Neural cell (in vitro differentiated cells): ENCODE measurements at regions not wholly inside any gene's neighbourhood (a gene's known extent, or its start where the extent isn't known, plus 50 kb on each side); places are given as distances from the start of the nearest gene placed in this dataset.

Source experiments
- H2AFZ ChIP-seq: fragments of 200-600, 300-800 bp; sonication (generic), shearing (Covaris generic); 2 replicates; pipeline ENCODE4 v1.6.0; 2014; ENCODE audit warnings: low read depth, mild to moderate bottlenecking, antibody characterized with exemption, low read length, moderate library complexity
- H3F3A ChIP-seq: fragments of 200-600 bp; shearing (Covaris generic); 2 replicates; pipeline ENCODE4 v1.6.1; 2016; ENCODE audit warnings: mild to moderate bottlenecking, moderate library complexity, mixed read lengths, antibody characterized with exemption, low read length; ENCODE audit not compliant: insufficient read depth, poor library complexity, severe bottlenecking
- H3K27ac ChIP-seq: fragments of 200-600, 300-800 bp; sonication (generic), shearing (Covaris generic); 2 replicates; pipeline ENCODE4 v1.5.1; 2014; ENCODE audit warnings: mild to moderate bottlenecking, low read length, moderate library complexity
- H3K27me3 ChIP-seq: fragments of 300-800, 200-600 bp; sonication (generic), shearing (Covaris generic); 2 replicates; pipeline ENCODE4 v1.6.0; 2014; ENCODE audit warnings: mild to moderate bottlenecking, low read depth, low read length, moderate library complexity; ENCODE audit not compliant: insufficient read depth
- H3K36me3 ChIP-seq: fragments of 300-800, 200-600 bp; sonication (generic), shearing (Covaris generic); 2 replicates; pipeline ENCODE4 v1.5.1; 2014; ENCODE audit warnings: mild to moderate bottlenecking, antibody characterized with exemption, low read length, moderate library complexity; ENCODE audit not compliant: insufficient read depth
- H3K4me2 ChIP-seq: fragments of 300-800, 200-600 bp; sonication (generic), shearing (Covaris generic); 2 replicates; pipeline ENCODE4 v1.6.0; 2014; ENCODE audit warnings: mild to moderate bottlenecking, low read length
- H3K4me3 ChIP-seq: fragments of 300-800, 200-600 bp; sonication (generic), shearing (Covaris generic); 2 replicates; pipeline ENCODE4 v1.5.1; 2014; ENCODE audit warnings: mild to moderate bottlenecking, low read length, moderate library complexity
- H3K79me2 ChIP-seq: fragments of 200-600 bp; shearing (Covaris generic); replicated peaks from 2 replicates; pipeline ENCODE4 v1.6.0; 2014; ENCODE audit warnings: mild to moderate bottlenecking, low read length, moderate library complexity; ENCODE audit not compliant: insufficient read depth
- H3K9ac ChIP-seq: fragments of 300-800, 200-600 bp; sonication (generic), shearing (Covaris generic); 2 replicates; pipeline ENCODE4 v1.6.1; 2016; ENCODE audit warnings: mild to moderate bottlenecking, low read length, mixed read lengths
- H3K9me2 ChIP-seq: fragments of 200-600 bp; shearing (Covaris generic); 2 replicates; pipeline ENCODE4 v1.6.1; 2016; ENCODE audit warnings: mild to moderate bottlenecking, low read length, mixed read lengths; ENCODE audit not compliant: insufficient read depth
- H3K9me3 ChIP-seq: fragments of 200-600, 300-800 bp; sonication (generic), shearing (Covaris generic); 2 replicates; pipeline ENCODE4 v1.6.1; 2016; ENCODE audit warnings: mild to moderate bottlenecking, mixed run types, low read length, moderate library complexity, mixed read lengths
- H4K20me1 ChIP-seq: fragments of 200-600 bp; shearing (Covaris generic); 2 replicates; pipeline ENCODE4 v1.6.1; 2016; ENCODE audit warnings: mild to moderate bottlenecking, mixed run types; ENCODE audit not compliant: insufficient read depth
- EP300 ChIP-seq: fragments of 450-650 bp; conservative IDR thresholded peaks from 2 replicates; pipeline ENCODE4 v1.6.1; 2014; ENCODE audit warnings: antibody characterized with exemption, mild to moderate bottlenecking, moderate library complexity; ENCODE audit not compliant: poor library complexity, severe bottlenecking
- EZH2 ChIP-seq: fragments of 200-600, 300-800 bp; shearing (Covaris generic), sonication (generic); IDR thresholded peaks from 2 replicates; pipeline ENCODE4 v1.6.1; 2014; ENCODE audit warnings: antibody characterized with exemption, low read length, borderline replicate concordance, mild to moderate bottlenecking; ENCODE audit not compliant: insufficient read depth, poor library complexity, severe bottlenecking
- MXI1 ChIP-seq: fragments of 450-650 bp; conservative IDR thresholded peaks from 2 replicates; pipeline ENCODE4 v1.6.1; 2014; ENCODE audit warnings: antibody characterized with exemption, mild to moderate bottlenecking; ENCODE audit not compliant: poor library complexity, severe bottlenecking
- POLR2AphosphoS5 ChIP-seq: IDR thresholded peaks from 2 replicates; pipeline ENCODE4 v1.6.1; 2012
- RAD21 ChIP-seq: fragments of 450-650 bp; conservative IDR thresholded peaks from 2 replicates; pipeline ENCODE4 v1.6.1; 2014; ENCODE audit warnings: antibody characterized with exemption, mild to moderate bottlenecking, moderate library complexity
- SMC3 ChIP-seq: fragments of 450-650 bp; conservative IDR thresholded peaks from 2 replicates; pipeline ENCODE4 v1.6.1; 2014; ENCODE audit warnings: antibody characterized with exemption, mild to moderate bottlenecking, moderate library complexity; ENCODE audit not compliant: poor library complexity
- TAF1 ChIP-seq: IDR thresholded peaks from 2 replicates; pipeline ENCODE4 v1.6.1; 2012; ENCODE audit warnings: low read depth
- TF ChIP-seq, protein P1 (sequence below): fragments of 450-650 bp; IDR thresholded peaks from 2 replicates; pipeline ENCODE4 v1.5.1; 2014; ENCODE audit warnings: antibody characterized with exemption, mild to moderate bottlenecking, moderate library complexity; ENCODE audit not compliant: poor library complexity, severe bottlenecking
- TF ChIP-seq, protein P2 (sequence below): IDR thresholded peaks from 2 replicates; pipeline ENCODE4 v1.6.1; 2012; ENCODE audit warnings: borderline replicate concordance

DNA sequence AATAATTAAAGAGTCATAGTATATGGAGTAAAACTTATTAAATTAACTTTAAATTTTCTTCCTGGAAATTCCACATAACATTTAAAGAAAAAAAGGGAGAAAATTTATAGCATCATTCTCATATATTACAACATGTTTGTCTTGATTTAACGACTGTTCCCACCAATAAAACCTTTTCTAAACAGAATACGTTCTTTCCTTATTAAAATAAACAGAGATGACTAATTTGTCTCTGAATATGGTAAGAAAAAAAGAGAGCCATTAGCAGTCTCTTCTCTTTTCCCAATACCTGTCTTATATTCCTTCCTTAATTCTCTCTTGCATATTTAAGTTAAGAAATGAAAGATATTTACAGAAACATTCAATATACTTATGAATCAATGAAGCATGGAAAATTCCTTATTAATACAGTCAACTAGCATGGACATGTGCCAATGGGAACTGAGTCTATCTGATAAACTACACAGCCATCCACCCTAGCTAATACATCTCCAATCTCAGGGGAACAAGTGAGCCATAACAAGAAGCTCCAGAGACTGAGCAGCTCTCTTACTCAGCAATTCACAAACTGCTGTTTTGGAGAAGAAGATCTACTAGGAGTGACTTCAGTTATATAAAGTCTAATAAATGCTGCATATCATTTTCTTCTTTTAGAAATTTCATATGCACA, 347.1 kb upstream of the MANEA start:
- no peak overlapping the region for H3K27ac ChIP-seq
- H2AFZ ChIP-seq, result no peak overlapping the region
- H3K4me2 ChIP-seq, result no peak overlapping the region
- H3K36me3 ChIP-seq, result no peaks in the 10 kb centered on the region
- no peaks in the 10 kb centered on the region for H3K9me3 ChIP-seq
- H3K9me2 ChIP-seq, result no peaks in the 10 kb centered on the region
- H3K27me3 ChIP-seq, result no peaks in the 10 kb centered on the region
- H4K20me1 ChIP-seq, result no peaks in the 10 kb centered on the region
- no peak overlapping the region for H3K9ac ChIP-seq
- H3K4me3 ChIP-seq, result no peak overlapping the region
- TF ChIP-seq SMC3 (no peak), EP300 (no peak), MXI1 (no peak), TAF1 (no peak), RAD21 (no peak), POLR2AphosphoS5 (no peak), EZH2 (no peak)
- TF ChIP-seq, protein P1, sequence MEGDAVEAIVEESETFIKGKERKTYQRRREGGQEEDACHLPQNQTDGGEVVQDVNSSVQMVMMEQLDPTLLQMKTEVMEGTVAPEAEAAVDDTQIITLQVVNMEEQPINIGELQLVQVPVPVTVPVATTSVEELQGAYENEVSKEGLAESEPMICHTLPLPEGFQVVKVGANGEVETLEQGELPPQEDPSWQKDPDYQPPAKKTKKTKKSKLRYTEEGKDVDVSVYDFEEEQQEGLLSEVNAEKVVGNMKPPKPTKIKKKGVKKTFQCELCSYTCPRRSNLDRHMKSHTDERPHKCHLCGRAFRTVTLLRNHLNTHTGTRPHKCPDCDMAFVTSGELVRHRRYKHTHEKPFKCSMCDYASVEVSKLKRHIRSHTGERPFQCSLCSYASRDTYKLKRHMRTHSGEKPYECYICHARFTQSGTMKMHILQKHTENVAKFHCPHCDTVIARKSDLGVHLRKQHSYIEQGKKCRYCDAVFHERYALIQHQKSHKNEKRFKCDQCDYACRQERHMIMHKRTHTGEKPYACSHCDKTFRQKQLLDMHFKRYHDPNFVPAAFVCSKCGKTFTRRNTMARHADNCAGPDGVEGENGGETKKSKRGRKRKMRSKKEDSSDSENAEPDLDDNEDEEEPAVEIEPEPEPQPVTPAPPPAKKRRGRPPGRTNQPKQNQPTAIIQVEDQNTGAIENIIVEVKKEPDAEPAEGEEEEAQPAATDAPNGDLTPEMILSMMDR, result no peak
- TF ChIP-seq, protein P2, sequence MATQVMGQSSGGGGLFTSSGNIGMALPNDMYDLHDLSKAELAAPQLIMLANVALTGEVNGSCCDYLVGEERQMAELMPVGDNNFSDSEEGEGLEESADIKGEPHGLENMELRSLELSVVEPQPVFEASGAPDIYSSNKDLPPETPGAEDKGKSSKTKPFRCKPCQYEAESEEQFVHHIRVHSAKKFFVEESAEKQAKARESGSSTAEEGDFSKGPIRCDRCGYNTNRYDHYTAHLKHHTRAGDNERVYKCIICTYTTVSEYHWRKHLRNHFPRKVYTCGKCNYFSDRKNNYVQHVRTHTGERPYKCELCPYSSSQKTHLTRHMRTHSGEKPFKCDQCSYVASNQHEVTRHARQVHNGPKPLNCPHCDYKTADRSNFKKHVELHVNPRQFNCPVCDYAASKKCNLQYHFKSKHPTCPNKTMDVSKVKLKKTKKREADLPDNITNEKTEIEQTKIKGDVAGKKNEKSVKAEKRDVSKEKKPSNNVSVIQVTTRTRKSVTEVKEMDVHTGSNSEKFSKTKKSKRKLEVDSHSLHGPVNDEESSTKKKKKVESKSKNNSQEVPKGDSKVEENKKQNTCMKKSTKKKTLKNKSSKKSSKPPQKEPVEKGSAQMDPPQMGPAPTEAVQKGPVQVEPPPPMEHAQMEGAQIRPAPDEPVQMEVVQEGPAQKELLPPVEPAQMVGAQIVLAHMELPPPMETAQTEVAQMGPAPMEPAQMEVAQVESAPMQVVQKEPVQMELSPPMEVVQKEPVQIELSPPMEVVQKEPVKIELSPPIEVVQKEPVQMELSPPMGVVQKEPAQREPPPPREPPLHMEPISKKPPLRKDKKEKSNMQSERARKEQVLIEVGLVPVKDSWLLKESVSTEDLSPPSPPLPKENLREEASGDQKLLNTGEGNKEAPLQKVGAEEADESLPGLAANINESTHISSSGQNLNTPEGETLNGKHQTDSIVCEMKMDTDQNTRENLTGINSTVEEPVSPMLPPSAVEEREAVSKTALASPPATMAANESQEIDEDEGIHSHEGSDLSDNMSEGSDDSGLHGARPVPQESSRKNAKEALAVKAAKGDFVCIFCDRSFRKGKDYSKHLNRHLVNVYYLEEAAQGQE, result no peak
- H3F3A ChIP-seq, result no peaks in the 10 kb centered on the region
- H3K79me2 ChIP-seq, result no peaks in the 10 kb centered on the region

DNA sequence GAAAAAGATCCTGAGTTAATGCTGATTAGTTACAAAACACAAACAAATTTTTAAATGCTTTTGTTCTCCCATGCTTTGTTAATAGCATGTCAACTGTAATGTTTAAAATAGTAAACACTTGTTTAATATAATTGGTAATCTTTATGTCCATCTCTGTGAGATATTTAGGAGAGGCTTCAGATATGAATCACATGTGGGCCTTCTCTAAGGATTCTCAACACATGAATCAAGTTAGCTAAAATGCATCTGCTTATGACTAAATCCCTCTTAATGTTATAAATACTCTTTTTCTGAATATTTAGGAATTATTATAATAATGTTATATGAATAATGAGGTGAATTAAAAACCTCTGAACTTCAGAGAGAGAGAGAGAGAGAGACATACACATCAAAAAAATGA, 345.9 kb upstream of the MANEA start:
- H3K27ac ChIP-seq, result no peak overlapping the region
- H3F3A ChIP-seq, result no peaks in the 10 kb centered on the region
- H3K9me2 ChIP-seq, result no peaks in the 10 kb centered on the region
- H3K4me2 ChIP-seq, result no peak overlapping the region
- H2AFZ ChIP-seq, result no peak overlapping the region
- no peaks in the 10 kb centered on the region for H4K20me1 ChIP-seq
- H3K9me3 ChIP-seq, result no peaks in the 10 kb centered on the region
- H3K36me3 ChIP-seq, result no peaks in the 10 kb centered on the region
- no peak overlapping the region for H3K4me3 ChIP-seq
- no peak overlapping the region for H3K9ac ChIP-seq
- no peaks in the 10 kb centered on the region for H3K27me3 ChIP-seq
- no peaks in the 10 kb centered on the region for H3K79me2 ChIP-seq
- TF ChIP-seq MXI1 (no peak), RAD21 (no peak), SMC3 (no peak), EZH2 (no peak), POLR2AphosphoS5 (no peak), EP300 (no peak), TAF1 (no peak)
- TF ChIP-seq, protein P2, result no peak
- TF ChIP-seq, protein P1, result no peak
